Uterus (tissue), 2 donors: ENCODE measurements at regions not wholly inside any gene's neighbourhood (a gene's known extent, or its start where the extent isn't known, plus 50 kb on each side); places are given as distances from the start of the nearest gene placed in this dataset.

Source experiments
- CTCF ChIP-seq, 4 experiments: fragments of 200-600 bp in 2 of 4; fragments of 450-650 bp in 2 of 4; sonication (generic) in 2 of 4; IDR thresholded peaks; one replicate each; pipeline ENCODE4 v1.5.1; 2016 to 2019; ENCODE audit warnings: antibody characterized with exemption in 4 of 4, mild to moderate bottlenecking in 2 of 4, moderate library complexity in 1 of 4
- POLR2A ChIP-seq, 2 donors: fragments of 450-650 bp; IDR thresholded peaks; one replicate each; pipeline ENCODE4 v1.6.1; 2016; ENCODE audit warnings: antibody characterized with exemption in 2 of 2, mild to moderate bottlenecking in 1 of 2, moderate library complexity in 1 of 2

- TF ChIP-seq CTCF (IDR thresholded peaks at IDR 0.05), result no peak
- no peak for TF ChIP-seq POLR2A (IDR thresholded peaks at IDR 0.05)
These were observed 405.2 kb downstream of the NR2F2 start for GRCh38 chr15:96735632-96736240.
